ENCODE measurements at regions not wholly inside any gene's neighbourhood (a gene's known extent, or its start where the extent isn't known, plus 50 kb on each side); places are given as distances from the start of the nearest gene placed in this dataset. TPM values are rescaled to one million over a fixed set of nuclear protein-coding genes. Genes with fewer than 3 reads are reported as not detected.

GRCh38 chr2:64939332-64939917 lies 49.8 kb upstream of the SLC1A4 start:
- DNase-seq (ENCODE audit: low read depth in 4 of 6, low spot score in 6 of 6), result no peak
- WGBS (ENCODE audit: insufficient coverage), result 80% methylated on average over 12 of the region's 12 CpGs
- no peaks in the 10 kb centered on the region for H3K27me3 ChIP-seq (ENCODE audit: control insufficient read depth, insufficient read depth, low read length)
- H3K27ac ChIP-seq (ENCODE audit: low read depth, low read length), result no peak overlapping the region
- no peaks in the 10 kb centered on the region for H3K36me3 ChIP-seq (ENCODE audit: control insufficient read depth, insufficient read depth, low read length)
- H3K9me3 ChIP-seq (ENCODE audit: control insufficient read depth, insufficient read depth, low read length), result no peaks in the 10 kb centered on the region
- no peak overlapping the region for H3K4me3 ChIP-seq (ENCODE audit: low read depth, low read length)
- H3K4me1 ChIP-seq (ENCODE audit: control insufficient read depth, insufficient read depth, low read length), result peaks cover 18% of the 10 kb centered on the region

Small RNA genes lying in the stretch of these regions (small RNA-seq; reads per million reads assigned to genes)
- gene RF00019 (ENCODE audit: low replicate concordance), result not detected
- gene RN7SL211P (ENCODE audit: low replicate concordance), result not detected
- gene RN7SL341P (ENCODE audit: low replicate concordance), result not detected
